NCI-H748 treated with DMSO at 0.1 percent for 48 hours (cell line): ENCODE measurements at regions not wholly inside any gene's neighbourhood (a gene's known extent, or its start where the extent isn't known, plus 50 kb on each side); places are given as distances from the start of the nearest gene placed in this dataset.
"Not testable (repeated sequence)": the region's sequence is repeated elsewhere in the genome, so short reads cannot be mapped to it uniquely, and the experiment has no call there.

Source experiments
- DNase-seq: peaks from one replicate; lab custom pipeline; 2025; lab: John Stamatoyannopoulos, UW

DNA sequence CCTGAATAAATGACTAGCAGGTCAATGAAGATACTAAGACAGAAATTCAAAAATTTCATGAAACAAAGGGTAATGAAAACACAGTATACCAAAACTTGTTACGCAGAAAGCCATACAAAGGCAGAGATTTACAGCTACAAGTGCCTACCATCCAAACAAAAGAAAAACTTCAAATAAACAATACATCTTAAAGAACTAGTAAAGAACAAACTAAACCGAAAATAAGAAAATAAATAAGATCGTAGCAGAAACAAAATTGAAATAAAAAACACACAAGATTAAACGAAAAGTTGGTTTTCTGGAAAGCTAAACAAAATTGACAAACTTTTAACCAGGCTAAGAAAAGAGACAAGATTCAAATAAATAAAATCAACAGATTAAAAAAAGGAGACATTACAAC is 51.5 kb downstream of the VPREB1 start:
- DNase-seq = not testable (repeated sequence)

DNA sequence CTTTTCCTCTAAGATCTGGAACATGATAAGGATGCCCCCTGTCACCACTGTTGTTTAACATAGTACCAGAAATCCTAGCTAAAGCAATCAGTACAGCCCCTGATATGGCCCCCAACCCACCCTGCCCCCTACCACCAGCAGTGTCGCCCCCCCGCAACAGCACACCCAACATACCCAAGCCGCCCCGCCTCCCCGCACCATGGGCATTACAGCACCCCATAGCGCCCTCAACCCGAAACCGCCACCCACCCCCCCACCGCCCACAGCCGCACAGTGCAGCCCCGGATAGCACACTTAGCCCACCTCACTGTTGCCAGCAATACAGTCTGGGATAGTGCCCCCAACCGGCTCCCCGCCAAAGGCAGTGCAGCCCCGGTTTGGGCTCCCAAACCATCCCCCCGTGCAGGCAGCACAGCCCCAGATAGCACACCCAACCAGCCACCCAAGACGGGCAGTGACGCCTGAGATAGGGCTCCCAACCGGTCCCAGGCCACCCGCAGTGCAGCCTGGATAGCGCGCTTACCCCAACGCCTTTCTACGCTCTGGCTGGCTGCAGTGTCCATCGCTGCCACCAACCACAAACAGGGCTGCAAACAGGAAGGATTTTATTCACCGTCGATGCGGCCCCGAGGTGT is 52.7 kb downstream of the VPREB1 start:
- not testable (repeated sequence) for DNase-seq

DNA sequence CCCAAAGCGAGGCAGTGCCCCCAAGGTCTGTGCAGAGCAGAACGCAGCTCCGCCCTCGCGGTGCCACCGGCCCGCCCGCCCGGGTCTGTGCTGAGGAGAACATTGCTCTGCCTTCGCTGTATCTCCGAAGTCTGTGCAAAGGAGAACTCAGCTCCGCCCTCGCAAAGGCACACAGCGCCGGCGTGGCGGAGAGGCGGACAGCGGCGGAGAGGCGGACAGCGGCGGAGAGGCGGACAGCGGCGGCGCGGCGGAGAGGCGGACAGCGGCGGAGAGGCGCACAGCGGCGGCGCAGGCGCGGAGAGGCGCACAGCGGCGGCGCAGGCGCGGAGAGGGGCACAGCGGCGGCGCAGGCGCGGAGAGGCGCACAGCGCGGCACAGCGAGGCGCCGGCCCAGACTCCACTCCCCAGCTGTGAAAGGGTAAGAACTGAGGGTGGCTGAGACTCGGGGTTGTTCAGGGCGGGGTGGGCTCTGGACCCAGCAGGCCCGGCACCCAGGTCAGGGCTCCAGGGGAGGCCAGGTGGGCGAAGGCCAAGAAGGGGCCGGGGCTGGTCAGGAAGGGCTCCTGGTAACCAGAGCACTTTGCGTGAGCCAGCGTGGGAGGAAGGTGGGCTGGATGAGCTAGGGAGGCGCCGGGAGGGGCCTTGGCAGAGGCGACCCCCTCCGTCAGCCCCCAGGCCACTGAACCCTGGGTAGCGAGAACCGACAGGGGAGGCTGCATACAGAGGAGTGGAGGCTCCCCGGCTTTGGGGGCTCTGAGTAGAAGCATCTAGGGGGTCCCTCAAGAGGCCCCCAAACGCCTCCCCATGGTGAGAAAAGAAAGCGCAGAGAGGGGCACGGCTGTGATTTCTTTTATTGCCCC is 53.4 kb downstream of the VPREB1 start:
- DNase-seq = peak; percentile 0

DNA sequence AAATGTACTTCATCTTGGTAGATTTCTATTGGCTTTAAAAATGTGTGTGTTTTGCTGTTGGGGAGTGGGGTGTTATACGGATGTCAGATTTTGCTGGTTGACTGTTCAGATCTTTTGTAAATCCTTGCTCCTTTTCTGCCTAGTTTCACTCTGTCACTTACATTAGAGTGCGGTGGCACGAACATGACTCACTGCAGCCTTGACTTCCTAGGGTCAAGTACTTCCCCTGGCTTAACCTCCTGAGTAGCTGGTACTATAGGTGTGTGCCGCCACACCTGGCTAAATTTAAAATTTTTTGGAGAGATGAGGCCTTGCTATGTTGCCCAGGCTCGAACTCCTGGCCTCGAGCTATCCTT is 54.0 kb downstream of the VPREB1 start:
- DNase-seq = not testable (repeated sequence)

DNA sequence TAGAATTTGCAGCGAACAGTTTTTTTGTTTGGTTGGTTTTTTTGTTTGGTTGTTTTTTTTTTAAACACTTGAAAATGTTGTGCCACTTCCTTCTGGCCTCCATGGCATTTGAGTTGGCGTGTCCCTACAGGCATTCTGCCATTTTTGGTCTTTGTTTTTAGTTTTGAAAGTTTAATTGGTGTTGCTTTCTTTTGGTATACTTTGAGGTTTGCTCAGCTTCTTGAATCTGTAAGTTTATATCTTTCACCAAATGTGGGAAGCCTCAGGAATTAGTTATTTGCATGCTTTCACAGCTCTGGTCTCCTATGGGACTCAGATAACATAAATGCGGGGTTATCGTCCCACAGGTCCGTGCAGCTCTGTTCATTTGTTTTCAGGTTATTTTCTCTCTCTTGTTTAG is 55.9 kb downstream of the VPREB1 start:
- DNase-seq = not testable (repeated sequence)

DNA sequence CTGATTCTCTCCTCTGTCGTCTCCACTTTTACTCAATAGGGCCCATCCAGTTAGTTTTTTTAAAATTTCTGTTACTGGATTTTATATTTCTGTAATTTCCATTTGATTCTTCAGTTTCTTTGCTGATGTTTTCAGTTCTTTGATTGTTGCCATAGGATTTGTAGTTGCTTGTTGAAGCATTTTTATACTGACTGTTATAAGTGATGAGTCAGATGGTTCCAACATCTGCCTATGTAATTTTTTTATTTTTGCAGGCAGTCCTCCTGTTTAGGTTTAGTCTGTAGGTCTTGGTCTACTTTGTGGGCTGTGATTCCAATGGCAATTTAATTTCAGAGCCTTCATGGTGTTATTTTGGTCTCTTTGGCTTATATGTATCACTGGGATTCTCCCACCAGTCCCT is 56.4 kb downstream of the VPREB1 start:
- DNase-seq = not testable (repeated sequence)

DNA sequence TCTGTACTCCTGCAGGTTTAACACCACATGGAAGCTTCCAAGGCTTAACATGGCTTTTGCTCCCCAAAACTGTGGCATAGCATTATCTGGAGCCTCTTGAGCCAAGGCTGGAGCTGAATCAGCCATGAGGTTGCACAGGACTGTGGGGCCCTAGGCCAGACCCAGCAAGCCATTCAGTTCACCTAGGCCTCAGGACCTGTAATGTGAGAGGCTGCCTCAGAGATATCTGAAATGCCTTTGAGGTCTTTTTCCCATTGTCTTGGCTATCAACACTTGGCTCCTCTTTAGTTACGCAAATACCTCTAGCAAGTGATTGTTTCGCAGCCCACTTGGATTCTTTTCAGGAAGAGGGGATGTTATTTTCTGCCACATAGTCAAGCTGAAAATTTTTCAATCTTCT is 72.0 kb downstream of the VPREB1 start:
- no peak for DNase-seq

GRCh38 chr22:22318723-22319465 is 74.3 kb downstream of the VPREB1 start:
- DNase-seq = no peak

- DNase-seq = peak; percentile 37
Measured at GRCh38 chr22:22321743-22322611, 77.4 kb downstream of the VPREB1 start.

DNA sequence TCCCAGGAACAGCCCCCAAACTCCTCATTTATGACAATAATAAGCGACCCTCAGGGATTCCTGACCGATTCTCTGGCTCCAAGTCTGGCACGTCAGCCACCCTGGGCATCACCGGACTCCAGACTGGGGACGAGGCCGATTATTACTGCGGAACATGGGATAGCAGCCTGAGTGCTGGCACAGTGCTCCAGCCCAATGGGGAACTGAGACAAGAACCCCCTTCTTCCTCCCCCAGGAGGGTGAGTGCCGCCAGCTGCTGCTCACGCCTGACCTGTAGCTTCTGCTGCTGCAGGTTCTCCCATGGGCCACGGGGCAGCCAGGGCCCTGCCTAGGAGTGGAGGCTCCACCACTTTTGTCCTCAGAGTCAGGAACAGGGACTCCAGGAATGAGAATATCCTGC is 78.2 kb downstream of the VPREB1 start:
- no peak for DNase-seq

- no peak for DNase-seq
Measured at GRCh38 chr22:22327723-22328122, 83.1 kb downstream of the VPREB1 start.

GRCh38 chr22:22329792-22330191 is 85.2 kb downstream of the VPREB1 start:
- no peak for DNase-seq

- not testable (repeated sequence) for DNase-seq
Measured at GRCh38 chr22:22335640-22336039, 91.1 kb downstream of the VPREB1 start.

GRCh38 chr22:22336333-22336732 is 91.7 kb downstream of the VPREB1 start:
- not testable (repeated sequence) for DNase-seq

DNA sequence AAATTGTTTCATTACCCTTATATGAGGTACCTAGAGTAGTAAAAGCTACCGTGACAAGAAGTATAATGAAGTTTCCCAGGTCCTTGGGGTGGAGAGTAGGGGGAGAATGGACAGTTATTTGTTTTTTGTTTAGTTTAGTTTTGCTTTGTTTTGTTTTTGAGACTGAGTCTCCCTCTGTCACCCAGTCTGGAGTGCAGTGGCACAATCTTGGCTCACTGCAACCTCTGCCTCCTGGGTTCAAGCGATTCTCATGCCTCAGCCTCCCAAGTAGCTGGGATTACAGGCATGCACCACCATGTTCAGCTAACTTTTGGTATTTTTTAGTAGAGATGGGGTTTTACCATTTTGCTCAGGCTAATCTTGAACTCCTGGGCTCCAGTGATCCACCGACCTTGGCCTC is 94.2 kb downstream of the VPREB1 start:
- not testable (repeated sequence) for DNase-seq

DNA sequence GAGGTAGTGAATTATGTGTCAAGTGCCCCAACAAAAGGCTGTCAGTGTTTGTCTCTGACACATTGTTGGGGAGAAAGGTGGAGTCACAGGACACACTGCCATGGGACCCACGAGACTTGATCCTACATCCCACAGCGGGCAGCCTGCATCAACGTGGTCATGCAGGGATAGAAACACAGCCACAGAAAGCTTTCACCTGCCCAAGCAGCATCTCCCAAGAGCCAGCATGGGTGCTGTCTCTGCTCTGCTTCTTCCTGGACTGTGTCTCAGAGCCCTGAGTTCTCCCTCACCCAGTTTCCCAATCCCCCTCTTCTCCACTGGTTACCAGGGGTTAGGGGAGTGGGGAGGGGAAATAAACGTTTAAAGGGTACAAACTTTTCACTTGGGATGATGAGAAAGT is 97.2 kb downstream of the VPREB1 start:
- DNase-seq = no peak

- peak; percentile 0 for DNase-seq
Measured at GRCh38 chr22:22342697-22343580, 98.4 kb downstream of the VPREB1 start.

- no peak for DNase-seq
Measured at GRCh38 chr22:22343581-22344296, 99.2 kb downstream of the VPREB1 start.

- no peak for DNase-seq
Measured at GRCh38 chr22:22344430-22344829, 99.8 kb downstream of the VPREB1 start.

GRCh38 chr22:22345781-22346180 is 101.2 kb downstream of the VPREB1 start:
- no peak for DNase-seq
